ENCODE measurements at regions not wholly inside any gene's neighbourhood (a gene's known extent, or its start where the extent isn't known, plus 50 kb on each side); places are given as distances from the start of the nearest gene placed in this dataset.

GRCh38 chr14:54193871-54194270, 202.9 kb upstream of the CDKN3 start:
- no peaks in the 10 kb centered on the region for H3K36me3 ChIP-seq
- intact Hi-C loops (cut with DNase I), result no loop called here
- 34 to 36% methylated on average over 3 of the region's 3 CpGs for WGBS, 2 donors
- no peak for DNase-seq
- no peak overlapping the region for H3K27ac ChIP-seq
- H3K27me3 ChIP-seq, result no peaks in the 10 kb centered on the region
- H3K4me1 ChIP-seq, result no peaks in the 10 kb centered on the region
- ATAC-seq, result no peak
- H3K4me3 ChIP-seq, result no peak overlapping the region
- FAIRE-seq, result no peak
- no peak for TF ChIP-seq CTCF (IDR thresholded peaks at IDR 0.05)
- no peaks in the 10 kb centered on the region for H3K9me3 ChIP-seq

- Histone ChIP-seq H3K27me3 (no peaks in the 10 kb centered on the region), H3K9me3 (no peaks in the 10 kb centered on the region), H3K4me3 (no peak overlapping the region), H3K4me1 (no peaks in the 10 kb centered on the region), H3K36me3 (no peaks in the 10 kb centered on the region), H3K27ac (no peak overlapping the region)
- FAIRE-seq, result no peak
- no peak for DNase-seq
- WGBS, 2 donors, result 69 to 74% methylated on average over 2 of the region's 2 CpGs
- no peak for TF ChIP-seq CTCF (IDR thresholded peaks at IDR 0.05)
- no peak for ATAC-seq
- intact Hi-C loops (cut with DNase I), result no loop called here
Observed at GRCh38 chr14:54194501-54194900, 202.3 kb upstream of the CDKN3 start.

GRCh38 chr14:54197369-54197768, 199.4 kb upstream of the CDKN3 start:
- no peak for ATAC-seq
- Histone ChIP-seq H3K4me1 (no peaks in the 10 kb centered on the region), H3K27me3 (no peaks in the 10 kb centered on the region), H3K4me3 (no peak overlapping the region), H3K36me3 (no peaks in the 10 kb centered on the region), H3K9me3 (no peaks in the 10 kb centered on the region), H3K27ac (no peak overlapping the region)
- no peak for TF ChIP-seq CTCF (IDR thresholded peaks at IDR 0.05)
- intact Hi-C loops (cut with DNase I), result no loop called here
- DNase-seq, result no peak
- FAIRE-seq, result no peak
- WGBS, 2 donors, result 78 to 88% methylated on average over 1 of the region's 1 CpG

GRCh38 chr14:54200726-54201125, 196.1 kb upstream of the CDKN3 start:
- intact Hi-C loops (cut with DNase I), result no loop called here
- no peak for FAIRE-seq
- TF ChIP-seq CTCF (IDR thresholded peaks at IDR 0.05), result no peak

GRCh38 chr14:54202288-54202687, 194.5 kb upstream of the CDKN3 start:
- TF ChIP-seq CTCF (IDR thresholded peaks at IDR 0.05), result no peak
- no peaks in the 10 kb centered on the region for H3K4me1 ChIP-seq
- no peak for DNase-seq
- H3K4me3 ChIP-seq, result no peak overlapping the region
- no peaks in the 10 kb centered on the region for H3K36me3 ChIP-seq
- H3K9me3 ChIP-seq, result no peaks in the 10 kb centered on the region
- no peak for FAIRE-seq
- WGBS, 2 donors, result 81 to 83% methylated on average over 5 of the region's 6 CpGs
- ATAC-seq, result no peak
- no peaks in the 10 kb centered on the region for H3K27me3 ChIP-seq
- intact Hi-C loops (cut with DNase I), result no loop called here
- H3K27ac ChIP-seq, result no peak overlapping the region

More at GRCh38 chr14:54200726-54201125, 196.1 kb upstream of the CDKN3 start:
- no peaks in the 10 kb centered on the region for H3K36me3 ChIP-seq
- no peak overlapping the region for H3K4me3 ChIP-seq
- H3K9me3 ChIP-seq, result no peaks in the 10 kb centered on the region
- no peak for ATAC-seq
- H3K4me1 ChIP-seq, result no peaks in the 10 kb centered on the region
- no peaks in the 10 kb centered on the region for H3K27me3 ChIP-seq
- 83 to 93% methylated on average over 2 of the region's 2 CpGs for WGBS, 2 donors
- DNase-seq, result no peak
- H3K27ac ChIP-seq, result no peak overlapping the region
